Naive thymus-derived CD4-positive, alpha-beta T cell (primary cell): ENCODE measurements at regions not wholly inside any gene's neighbourhood (a gene's known extent, or its start where the extent isn't known, plus 50 kb on each side); places are given as distances from the start of the nearest gene placed in this dataset.
"Not testable (repeated sequence)": the region's sequence is repeated elsewhere in the genome, so short reads cannot be mapped to it uniquely, and the experiment has no call there.

ENCODE experiments used
- ATAC-seq: fragments of 150-1000 bp; cut with Tn5 transposase; 2 replicates; pipeline ENCODE4 v1.10.0; 2021; ENCODE audit warnings: mild to moderate bottlenecking, moderate library complexity
- CTCF ChIA-PET: fragments of 350-600 bp; sonication (Branson Sonifier 250); formaldehyde crosslinking; loops from one replicate; lab custom pipeline; 2021; ENCODE audit warnings: antibody characterized with exemption; lab: Charles Lee
- POLR2A ChIA-PET: fragments of 350-600 bp; sonication (Branson Sonifier 250); formaldehyde crosslinking; loops from one replicate; lab custom pipeline; 2021; ENCODE audit warnings: antibody characterized with exemption, inconsistent platforms; lab: Charles Lee
- DNase-seq, 9 donors: peaks; one replicate each; pipeline versions ENCODE4 v3.0.0 to v3.0.0-alpha.2; 2020 to 2022; ENCODE audit warnings: mixed read lengths in 1 of 9
- H3K27ac ChIP-seq: one replicate; pipeline ENCODE4 v1.7.0; 2013; ENCODE audit warnings: mild to moderate bottlenecking, low read depth, low read length, moderate library complexity
- H3K27me3 ChIP-seq, 2 donors: one replicate each; pipeline ENCODE4 v1.7.0; 2013; ENCODE audit warnings: low read length in 2 of 2, mild to moderate bottlenecking in 2 of 2, moderate library complexity in 2 of 2; ENCODE audit not compliant: control insufficient read depth in 2 of 2, insufficient read depth in 2 of 2
- H3K36me3 ChIP-seq, 3 experiments: 1 replicate in 2 of 3; 2 replicates in 1 of 3; pipeline ENCODE4 v1.7.0; 2013; ENCODE audit warnings: low read length in 3 of 3, mild to moderate bottlenecking in 3 of 3, moderate library complexity in 1 of 3; ENCODE audit not compliant: insufficient read depth in 3 of 3, control insufficient read depth in 2 of 3
- H3K4me1 ChIP-seq, 2 donors: one replicate each; pipeline ENCODE4 v1.7.0; 2013; ENCODE audit warnings: low read length in 2 of 2, mild to moderate bottlenecking in 2 of 2, moderate library complexity in 1 of 2; ENCODE audit not compliant: control insufficient read depth in 2 of 2, insufficient read depth in 2 of 2
- H3K4me3 ChIP-seq: 2 replicates; pipeline ENCODE4 v1.7.0; 2013; ENCODE audit warnings: mild to moderate bottlenecking, low read length
- H3K9me3 ChIP-seq, 3 experiments: 1 replicate in 2 of 3; 2 replicates in 1 of 3; pipeline ENCODE4 v1.7.0; 2013; ENCODE audit warnings: low read length in 3 of 3; ENCODE audit not compliant: control insufficient read depth in 2 of 3
- H3K27ac Mint-ChIP-seq, 9 donors: one replicate each; pipeline ENCODE4 v1.8.0; 2020 to 2022; ENCODE audit warnings: mixed read lengths in 9 of 9, mild to moderate bottlenecking in 8 of 9, moderate library complexity in 5 of 9, inconsistent platforms in 2 of 9
- H3K27me3 Mint-ChIP-seq, 5 donors: one replicate each; pipeline ENCODE4 v1.8.0; 2021 to 2022; ENCODE audit warnings: mixed read lengths in 5 of 5, mild to moderate bottlenecking in 1 of 5
- H3K36me3 Mint-ChIP-seq, 5 donors: one replicate each; pipeline ENCODE4 v1.8.0; 2020 to 2022; ENCODE audit warnings: mixed read lengths in 5 of 5, mild to moderate bottlenecking in 3 of 5, inconsistent platforms in 1 of 5
- H3K4me1 Mint-ChIP-seq, 7 donors: one replicate each; pipeline ENCODE4 v1.8.0; 2020 to 2022; ENCODE audit warnings: mixed read lengths in 7 of 7, mild to moderate bottlenecking in 3 of 7, inconsistent platforms in 1 of 7
- H3K4me3 Mint-ChIP-seq, 10 donors: one replicate each; pipeline ENCODE4 v1.8.0; 2020 to 2022; ENCODE audit warnings: mild to moderate bottlenecking in 10 of 10, mixed read lengths in 10 of 10, moderate library complexity in 6 of 10, inconsistent platforms in 2 of 10
- H3K9me3 Mint-ChIP-seq, 11 donors: one replicate each; pipeline ENCODE4 v1.8.0; 2020 to 2022; ENCODE audit warnings: mixed read lengths in 11 of 11, mild to moderate bottlenecking in 4 of 11, inconsistent platforms in 1 of 11, moderate library complexity in 1 of 11
- intact Hi-C, 2 donors: fragments of 100-400 bp; cut with micrococcal nuclease; formaldehyde crosslinking; loops; one replicate each; pipeline ENCODE4 v1.15.1; 2023

DNA sequence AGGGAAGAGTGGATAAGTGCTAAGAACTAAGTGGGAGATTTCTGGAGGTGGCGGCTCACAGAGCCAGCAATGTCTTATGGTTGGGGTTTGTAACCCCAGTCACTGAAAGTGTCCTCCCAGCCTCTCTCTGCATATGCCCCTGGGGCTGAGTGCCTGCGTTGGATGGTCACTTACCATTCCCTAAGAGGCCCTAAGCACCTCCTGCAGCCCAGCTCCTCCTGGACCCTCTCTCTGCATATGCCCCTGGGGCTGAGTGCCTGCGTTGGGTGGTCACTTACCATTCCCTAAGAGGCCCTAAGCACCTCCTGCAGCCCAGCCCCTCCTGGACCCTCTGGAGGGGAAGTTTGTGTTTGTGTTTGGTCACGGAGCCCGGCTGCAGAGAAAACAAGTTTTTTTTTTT lies 425.8 kb downstream of the TMEM121 start:
- intact Hi-C loops: no loop called here
- no peaks in the 10 kb centered on the region for H3K36me3 Mint-ChIP-seq
- Histone ChIP-seq H3K27me3 (no peaks in the 10 kb centered on the region), H3K4me3 (no peak overlapping the region), H3K9me3 (no peaks in the 10 kb centered on the region), H3K27ac (no peak overlapping the region), H3K4me1 (no peaks in the 10 kb centered on the region), H3K36me3 (no peaks in the 10 kb centered on the region)
- CTCF ChIA-PET: interaction anchor here (0.5 kb wide), 1 partner anchor 414 kb away, joined by 3 read pairs; no protein-coding TSS in a partner anchor
- DNase-seq (no peak), ATAC-seq (no peak)
- H3K4me3 Mint-ChIP-seq: no peak overlapping the region
- H3K9me3 Mint-ChIP-seq: peaks cover 0 to 12% (median 0%) of the 10 kb centered on the region in 11 donors
- H3K27me3 Mint-ChIP-seq: peaks cover 0 to 40% (median 11%) of the 10 kb centered on the region in 5 donors
- POLR2A ChIA-PET: no interaction called here
- peaks cover 5 to 12% (median 8%) of the 10 kb centered on the region in 7 donors for H3K4me1 Mint-ChIP-seq
- H3K27ac Mint-ChIP-seq: no peak overlapping the region

DNA sequence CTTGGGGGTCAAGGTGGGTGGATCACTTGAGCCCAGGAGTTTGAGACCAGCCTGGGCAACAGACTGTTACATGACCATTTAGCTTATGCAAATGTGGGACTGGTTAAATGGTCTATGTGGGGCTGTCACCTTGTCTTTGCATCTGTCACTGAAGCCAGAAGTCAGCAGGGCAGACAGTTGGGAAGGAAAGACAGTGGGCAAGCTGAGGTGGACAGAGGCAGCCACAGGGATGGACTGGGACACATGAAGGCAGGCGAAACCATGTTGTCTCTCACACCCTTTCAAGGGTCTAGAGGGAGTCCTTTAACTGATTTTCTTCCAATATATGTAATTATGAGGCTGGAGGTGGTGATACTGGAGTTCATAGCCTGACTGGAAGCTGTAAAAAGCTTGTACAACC lies 426.4 kb downstream of the TMEM121 start:
- no peaks in the 10 kb centered on the region for H3K27me3 ChIP-seq
- no peak overlapping the region for H3K4me3 ChIP-seq
- no peaks in the 10 kb centered on the region for H3K4me1 ChIP-seq
- CTCF ChIA-PET: no interaction called here
- intact Hi-C loops: no loop called here
- H3K9me3 ChIP-seq: no peaks in the 10 kb centered on the region
- Mint-ChIP-seq H3K9me3 (peaks cover 0 to 15% (median 0%) of the 10 kb centered on the region in 11 donors), H3K4me3 (no peak overlapping the region), H3K27me3 (peaks cover 0 to 46% (median 11%) of the 10 kb centered on the region in 5 donors), H3K4me1 (peaks cover 5 to 12% (median 8%) of the 10 kb centered on the region in 7 donors), H3K36me3 (no peaks in the 10 kb centered on the region), H3K27ac (no peak overlapping the region)
- no peak overlapping the region for H3K27ac ChIP-seq
- ATAC-seq: no peak
- POLR2A ChIA-PET: no interaction called here
- no peaks in the 10 kb centered on the region for H3K36me3 ChIP-seq
- DNase-seq: no peak

DNA sequence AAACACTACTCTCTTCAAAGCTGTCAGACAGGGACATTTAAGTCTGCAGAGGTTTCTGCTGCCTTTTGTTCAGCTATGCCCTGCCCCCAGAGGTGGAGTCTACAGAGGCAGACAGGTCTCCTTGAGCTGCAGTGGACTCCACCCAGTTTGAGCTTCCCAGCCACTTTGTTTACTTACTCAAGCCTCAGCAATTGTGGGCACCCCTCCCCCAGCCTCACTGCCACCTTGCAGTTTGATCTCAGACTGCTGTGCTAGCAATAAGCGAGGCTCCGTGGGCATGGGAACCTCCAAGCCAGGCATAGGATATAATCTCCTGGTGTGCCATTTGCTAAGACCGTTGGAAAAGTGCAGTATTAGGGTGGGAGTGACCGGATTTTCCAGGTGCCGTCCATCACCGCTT lies 435.2 kb downstream of the TMEM121 start:
- Mint-ChIP-seq H3K27me3 (peaks cover 4 to 65% (median 15%) of the 10 kb centered on the region in 5 donors), H3K4me3 (peak overlapping the region in 1 of 10 donors; percentile 32), H3K9me3 (peaks cover 0 to 32% (median 15%) of the 10 kb centered on the region in 11 donors), H3K4me1 (peaks cover 0 to 14% (median 6%) of the 10 kb centered on the region in 7 donors), H3K36me3 (peaks cover 0 to 17% (median 3%) of the 10 kb centered on the region in 5 donors)
- H3K27me3 ChIP-seq, H3K4me3 ChIP-seq, H3K27ac ChIP-seq, ATAC-seq, H3K9me3 ChIP-seq, H3K4me1 ChIP-seq, H3K27ac Mint-ChIP-seq, intact Hi-C loops, H3K36me3 ChIP-seq, POLR2A ChIA-PET: not testable (repeated sequence)
- CTCF ChIA-PET: interaction anchor here (1.5 kb wide), 1 partner anchor 12 kb away, joined by 4 read pairs; no protein-coding TSS in a partner anchor
- peak in 6 of 9 donors; percentile 18 to 46 (median 24) for DNase-seq

- Histone ChIP-seq H3K4me3 (no peak overlapping the region), H3K36me3 (no peaks in the 10 kb centered on the region), H3K9me3 (no peaks in the 10 kb centered on the region), H3K27ac (no peak overlapping the region), H3K4me1 (no peaks in the 10 kb centered on the region), H3K27me3 (no peaks in the 10 kb centered on the region)
- ATAC-seq: no peak
- peaks cover 0 to 28% (median 13%) of the 10 kb centered on the region in 11 donors for H3K9me3 Mint-ChIP-seq
- peak overlapping the region in 1 of 9 donors; percentile 11 for H3K27ac Mint-ChIP-seq
- POLR2A ChIA-PET: no interaction called here
- no peak for DNase-seq
- peaks cover 0 to 14% (median 6%) of the 10 kb centered on the region in 7 donors for H3K4me1 Mint-ChIP-seq
- intact Hi-C loops: no loop called here
- H3K4me3 Mint-ChIP-seq: peak overlapping the region in 3 of 10 donors; percentile 0 to 21 (median 12)
- CTCF ChIA-PET: no interaction called here
- H3K27me3 Mint-ChIP-seq: peaks cover 4 to 58% (median 19%) of the 10 kb centered on the region in 5 donors
- H3K36me3 Mint-ChIP-seq: peaks cover 0 to 17% (median 3%) of the 10 kb centered on the region in 5 donors
Measured at GRCh38 chr14:105962532-105962931, 436.1 kb downstream of the TMEM121 start.

DNA sequence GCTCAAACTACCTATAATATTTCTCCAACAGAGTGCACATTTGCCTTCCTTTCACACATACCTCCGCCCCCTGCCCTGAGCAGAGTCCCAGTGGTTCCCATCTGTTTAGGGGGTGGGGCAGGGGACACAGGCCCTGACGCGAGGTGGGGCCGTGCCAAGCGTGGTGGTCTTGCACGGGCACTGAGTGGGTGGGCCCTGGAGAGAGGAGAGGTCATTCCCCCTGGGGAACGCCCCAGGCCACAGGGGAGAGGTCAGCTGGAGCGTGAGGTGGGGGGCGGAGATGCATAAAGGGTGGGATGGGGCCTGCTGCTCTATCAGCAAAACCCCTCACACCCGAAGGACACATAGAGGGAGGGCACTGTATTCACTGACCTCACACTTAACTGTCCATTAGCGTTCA lies 441.9 kb downstream of the TMEM121 start:
- DNase-seq (no peak), ATAC-seq (no peak)
- no peaks in the 10 kb centered on the region for H3K9me3 ChIP-seq
- H3K4me3 ChIP-seq: no peak overlapping the region
- no peaks in the 10 kb centered on the region for H3K27me3 ChIP-seq
- intact Hi-C loops: no loop called here
- peaks cover 0 to 24% (median 10%) of the 10 kb centered on the region in 5 donors for H3K27me3 Mint-ChIP-seq
- no peaks in the 10 kb centered on the region for H3K36me3 Mint-ChIP-seq
- H3K36me3 ChIP-seq: no peaks in the 10 kb centered on the region
- H3K9me3 Mint-ChIP-seq: peaks cover 0 to 6% (median 2%) of the 10 kb centered on the region in 11 donors
- peaks cover 0 to 6% (median 0%) of the 10 kb centered on the region in 7 donors for H3K4me1 Mint-ChIP-seq
- no peaks in the 10 kb centered on the region for H3K4me1 ChIP-seq
- POLR2A ChIA-PET: no interaction called here
- H3K27ac ChIP-seq: no peak overlapping the region
- H3K4me3 Mint-ChIP-seq: no peak overlapping the region
- H3K27ac Mint-ChIP-seq: no peak overlapping the region
- CTCF ChIA-PET: no interaction called here

DNA sequence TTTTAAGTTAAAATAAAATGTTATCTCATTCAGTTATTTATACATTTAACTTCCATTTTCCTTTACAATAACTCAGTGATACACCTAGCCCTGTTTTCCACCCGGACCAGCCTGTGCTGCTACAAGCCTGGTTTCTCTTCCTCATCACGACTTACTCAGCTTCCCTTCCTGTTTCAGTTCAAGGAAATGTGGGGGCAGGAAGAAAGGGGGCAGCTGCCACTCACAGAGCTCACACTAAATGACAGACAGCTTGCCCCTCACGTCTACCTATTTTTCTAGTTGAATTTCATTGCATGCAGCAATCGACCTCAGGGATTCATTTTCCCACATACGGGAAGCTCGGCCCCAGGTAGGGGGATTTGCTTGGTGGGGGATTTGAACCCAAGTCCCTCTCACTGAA lies 442.6 kb downstream of the TMEM121 start:
- POLR2A ChIA-PET, H3K9me3 ChIP-seq, DNase-seq, intact Hi-C loops, H3K36me3 Mint-ChIP-seq, H3K4me1 ChIP-seq, H3K36me3 ChIP-seq, H3K27ac ChIP-seq, H3K4me1 Mint-ChIP-seq, H3K9me3 Mint-ChIP-seq, H3K4me3 Mint-ChIP-seq, ATAC-seq, H3K27ac Mint-ChIP-seq, H3K4me3 ChIP-seq, H3K27me3 ChIP-seq: not testable (repeated sequence)
- CTCF ChIA-PET: interaction anchor here (0.7 kb wide), 1 partner anchor 43 kb away, joined by 3 read pairs; no protein-coding TSS in a partner anchor
- peaks cover 0 to 21% (median 10%) of the 10 kb centered on the region in 5 donors for H3K27me3 Mint-ChIP-seq

GRCh38 chr14:105970821-105971220 lies 444.4 kb downstream of the TMEM121 start:
- CTCF ChIA-PET: interaction anchor here (1.0 kb wide), 1 partner anchor 31 kb away, joined by 4 read pairs; no protein-coding TSS in a partner anchor
- DNase-seq, POLR2A ChIA-PET, ATAC-seq, intact Hi-C loops, H3K36me3 ChIP-seq, H3K4me3 Mint-ChIP-seq, H3K4me3 ChIP-seq, H3K27ac Mint-ChIP-seq, H3K36me3 Mint-ChIP-seq, H3K9me3 Mint-ChIP-seq, H3K9me3 ChIP-seq, H3K27me3 ChIP-seq, H3K27ac ChIP-seq: not testable (repeated sequence)
- H3K4me1 ChIP-seq: peaks cover 10 to 11% of the 10 kb centered on the region in 2 donors
- peaks cover 0 to 21% (median 10%) of the 10 kb centered on the region in 5 donors for H3K27me3 Mint-ChIP-seq
- H3K4me1 Mint-ChIP-seq: peaks cover 4 to 12% (median 7%) of the 10 kb centered on the region in 7 donors
